ENCODE measurements at regions not wholly inside any gene's neighbourhood (a gene's known extent, or its start where the extent isn't known, plus 50 kb on each side); places are given as distances from the start of the nearest gene placed in this dataset.

DNA sequence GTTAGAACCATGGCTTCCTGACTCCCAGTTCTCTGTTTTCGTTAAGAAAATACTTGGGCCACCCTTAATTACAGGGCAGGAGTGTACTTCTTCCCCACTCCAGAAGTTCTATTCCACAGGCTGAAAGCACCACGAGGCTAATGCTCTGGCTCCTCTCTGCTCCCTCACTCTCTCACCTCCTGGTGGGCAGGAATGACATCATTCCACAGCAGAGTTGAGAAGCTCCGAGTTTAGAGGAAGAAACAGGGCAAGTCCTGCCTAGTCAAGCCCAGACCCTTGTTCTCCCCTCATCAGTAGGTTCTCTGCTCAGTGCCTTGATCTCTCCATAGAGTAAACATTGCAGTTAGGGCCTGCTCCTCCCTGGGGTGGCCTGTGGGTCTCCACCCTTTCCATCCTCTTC, 343.8 kb upstream of the CLNK start:
- WGBS: 44% methylated on average over 3 of the region's 3 CpGs
- TF ChIP-seq GABPA (IDR thresholded peaks at IDR 0.05 in 1 of 2, conservative IDR thresholded peaks at IDR 0.05 in 1 of 2) (no peak), RXRA (IDR thresholded peaks at IDR 0.05) (no peak)
- TF ChIP-seq, protein P1, sequence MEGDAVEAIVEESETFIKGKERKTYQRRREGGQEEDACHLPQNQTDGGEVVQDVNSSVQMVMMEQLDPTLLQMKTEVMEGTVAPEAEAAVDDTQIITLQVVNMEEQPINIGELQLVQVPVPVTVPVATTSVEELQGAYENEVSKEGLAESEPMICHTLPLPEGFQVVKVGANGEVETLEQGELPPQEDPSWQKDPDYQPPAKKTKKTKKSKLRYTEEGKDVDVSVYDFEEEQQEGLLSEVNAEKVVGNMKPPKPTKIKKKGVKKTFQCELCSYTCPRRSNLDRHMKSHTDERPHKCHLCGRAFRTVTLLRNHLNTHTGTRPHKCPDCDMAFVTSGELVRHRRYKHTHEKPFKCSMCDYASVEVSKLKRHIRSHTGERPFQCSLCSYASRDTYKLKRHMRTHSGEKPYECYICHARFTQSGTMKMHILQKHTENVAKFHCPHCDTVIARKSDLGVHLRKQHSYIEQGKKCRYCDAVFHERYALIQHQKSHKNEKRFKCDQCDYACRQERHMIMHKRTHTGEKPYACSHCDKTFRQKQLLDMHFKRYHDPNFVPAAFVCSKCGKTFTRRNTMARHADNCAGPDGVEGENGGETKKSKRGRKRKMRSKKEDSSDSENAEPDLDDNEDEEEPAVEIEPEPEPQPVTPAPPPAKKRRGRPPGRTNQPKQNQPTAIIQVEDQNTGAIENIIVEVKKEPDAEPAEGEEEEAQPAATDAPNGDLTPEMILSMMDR (IDR thresholded peaks at IDR 0.05; ENCODE audit: low read depth, low read length, missing input control): no peak
- TF ChIP-seq, protein P2, sequence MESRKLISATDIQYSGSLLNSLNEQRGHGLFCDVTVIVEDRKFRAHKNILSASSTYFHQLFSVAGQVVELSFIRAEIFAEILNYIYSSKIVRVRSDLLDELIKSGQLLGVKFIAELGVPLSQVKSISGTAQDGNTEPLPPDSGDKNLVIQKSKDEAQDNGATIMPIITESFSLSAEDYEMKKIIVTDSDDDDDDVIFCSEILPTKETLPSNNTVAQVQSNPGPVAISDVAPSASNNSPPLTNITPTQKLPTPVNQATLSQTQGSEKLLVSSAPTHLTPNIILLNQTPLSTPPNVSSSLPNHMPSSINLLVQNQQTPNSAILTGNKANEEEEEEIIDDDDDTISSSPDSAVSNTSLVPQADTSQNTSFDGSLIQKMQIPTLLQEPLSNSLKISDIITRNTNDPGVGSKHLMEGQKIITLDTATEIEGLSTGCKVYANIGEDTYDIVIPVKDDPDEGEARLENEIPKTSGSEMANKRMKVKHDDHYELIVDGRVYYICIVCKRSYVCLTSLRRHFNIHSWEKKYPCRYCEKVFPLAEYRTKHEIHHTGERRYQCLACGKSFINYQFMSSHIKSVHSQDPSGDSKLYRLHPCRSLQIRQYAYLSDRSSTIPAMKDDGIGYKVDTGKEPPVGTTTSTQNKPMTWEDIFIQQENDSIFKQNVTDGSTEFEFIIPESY (IDR thresholded peaks at IDR 0.05): no peak

DNA sequence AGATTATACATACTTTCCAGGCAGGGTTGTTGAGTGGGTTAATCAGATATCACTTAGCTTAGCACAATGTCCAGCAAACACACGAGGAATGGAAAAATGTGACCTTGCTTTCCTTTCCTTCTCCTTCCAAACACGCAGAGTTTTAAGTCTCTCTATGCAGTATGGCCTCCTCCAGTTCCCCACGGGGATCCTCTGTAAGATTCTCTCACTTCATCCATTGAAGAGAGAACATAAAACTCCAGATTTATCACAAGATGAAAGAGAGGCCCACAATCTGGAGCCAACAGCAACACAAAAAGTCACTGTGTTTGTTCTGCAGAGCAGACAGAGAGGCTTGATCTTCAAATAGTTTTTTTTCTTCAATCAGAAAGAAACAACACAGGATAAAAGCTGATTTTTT, 336.8 kb upstream of the CLNK start:
- TF ChIP-seq GABPA (IDR thresholded peaks at IDR 0.05 in 1 of 2, conservative IDR thresholded peaks at IDR 0.05 in 1 of 2) (no peak), FOXA1 (IDR thresholded peaks at IDR 0.05) (no peak), HNF4G (IDR thresholded peaks at IDR 0.05) (no peak), JUND (IDR thresholded peaks at IDR 0.05) (no peak), YY1 (IDR thresholded peaks at IDR 0.05) (no peak), RAD21 (IDR thresholded peaks at IDR 0.05) (no peak), SP1 (IDR thresholded peaks at IDR 0.05) (no peak), FOXA2 (IDR thresholded peaks at IDR 0.05) (no peak), HNF4A (conservative IDR thresholded peaks at IDR 0.05) (no peak), EGR1 (IDR thresholded peaks at IDR 0.05; ENCODE audit: low read depth in 2 of 2) (no peak), NR2F2 (IDR thresholded peaks at IDR 0.05) (no peak)
- TF ChIP-seq, protein P1 (IDR thresholded peaks at IDR 0.05; ENCODE audit: low read depth, low read length, missing input control): no peak
- TF ChIP-seq, protein P3, sequence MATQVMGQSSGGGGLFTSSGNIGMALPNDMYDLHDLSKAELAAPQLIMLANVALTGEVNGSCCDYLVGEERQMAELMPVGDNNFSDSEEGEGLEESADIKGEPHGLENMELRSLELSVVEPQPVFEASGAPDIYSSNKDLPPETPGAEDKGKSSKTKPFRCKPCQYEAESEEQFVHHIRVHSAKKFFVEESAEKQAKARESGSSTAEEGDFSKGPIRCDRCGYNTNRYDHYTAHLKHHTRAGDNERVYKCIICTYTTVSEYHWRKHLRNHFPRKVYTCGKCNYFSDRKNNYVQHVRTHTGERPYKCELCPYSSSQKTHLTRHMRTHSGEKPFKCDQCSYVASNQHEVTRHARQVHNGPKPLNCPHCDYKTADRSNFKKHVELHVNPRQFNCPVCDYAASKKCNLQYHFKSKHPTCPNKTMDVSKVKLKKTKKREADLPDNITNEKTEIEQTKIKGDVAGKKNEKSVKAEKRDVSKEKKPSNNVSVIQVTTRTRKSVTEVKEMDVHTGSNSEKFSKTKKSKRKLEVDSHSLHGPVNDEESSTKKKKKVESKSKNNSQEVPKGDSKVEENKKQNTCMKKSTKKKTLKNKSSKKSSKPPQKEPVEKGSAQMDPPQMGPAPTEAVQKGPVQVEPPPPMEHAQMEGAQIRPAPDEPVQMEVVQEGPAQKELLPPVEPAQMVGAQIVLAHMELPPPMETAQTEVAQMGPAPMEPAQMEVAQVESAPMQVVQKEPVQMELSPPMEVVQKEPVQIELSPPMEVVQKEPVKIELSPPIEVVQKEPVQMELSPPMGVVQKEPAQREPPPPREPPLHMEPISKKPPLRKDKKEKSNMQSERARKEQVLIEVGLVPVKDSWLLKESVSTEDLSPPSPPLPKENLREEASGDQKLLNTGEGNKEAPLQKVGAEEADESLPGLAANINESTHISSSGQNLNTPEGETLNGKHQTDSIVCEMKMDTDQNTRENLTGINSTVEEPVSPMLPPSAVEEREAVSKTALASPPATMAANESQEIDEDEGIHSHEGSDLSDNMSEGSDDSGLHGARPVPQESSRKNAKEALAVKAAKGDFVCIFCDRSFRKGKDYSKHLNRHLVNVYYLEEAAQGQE (IDR thresholded peaks at IDR 0.05): no peak
- TF ChIP-seq, protein P4, sequence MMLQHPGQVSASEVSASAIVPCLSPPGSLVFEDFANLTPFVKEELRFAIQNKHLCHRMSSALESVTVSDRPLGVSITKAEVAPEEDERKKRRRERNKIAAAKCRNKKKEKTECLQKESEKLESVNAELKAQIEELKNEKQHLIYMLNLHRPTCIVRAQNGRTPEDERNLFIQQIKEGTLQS (IDR thresholded peaks at IDR 0.05): no peak
- TF ChIP-seq, protein P2 (IDR thresholded peaks at IDR 0.05): no peak
- no peak overlapping the region for H3K4me3 ChIP-seq (ENCODE audit: low read depth in 1 of 3, low read length in 3 of 3)
- DNase-seq (ENCODE audit: low spot score): no peak
- H3K36me3 ChIP-seq (ENCODE audit: control insufficient read depth in 4 of 4, insufficient read depth in 3 of 4, low read depth in 1 of 4, low read length in 3 of 4): no peaks in the 10 kb centered on the region
- H3K9ac ChIP-seq (ENCODE audit: low read depth in 1 of 2, low read length in 2 of 2): no peak overlapping the region
- H3K27me3 ChIP-seq (ENCODE audit: control insufficient read depth in 4 of 4, insufficient read depth in 4 of 4, low read length in 3 of 4): peaks cover 0 to 4% (median 0%) of the 10 kb centered on the region in 4 donors
- no peak overlapping the region for H3K27ac ChIP-seq (ENCODE audit: low read depth in 1 of 2, low read length in 2 of 2)
- 47% methylated on average over 3 of the region's 3 CpGs for WGBS
- no peaks in the 10 kb centered on the region for H3K4me1 ChIP-seq (ENCODE audit: control insufficient read depth in 4 of 4, insufficient read depth in 4 of 4, low read length in 3 of 4)
- peaks cover 0 to 2% (median 0%) of the 10 kb centered on the region in 4 donors for H3K9me3 ChIP-seq (ENCODE audit: control insufficient read depth in 4 of 4, low read length in 3 of 4)

More for the DNA sequence above, 343.8 kb upstream of the CLNK start:
- no peak for DNase-seq (ENCODE audit: low spot score)
- Histone ChIP-seq H3K4me3 (ENCODE audit: low read depth in 1 of 3, low read length in 3 of 3) (no peak overlapping the region), H3K9ac (ENCODE audit: low read depth in 1 of 2, low read length in 2 of 2) (no peak overlapping the region), H3K36me3 (ENCODE audit: control insufficient read depth in 4 of 4, insufficient read depth in 3 of 4, low read depth in 1 of 4, low read length in 3 of 4) (no peaks in the 10 kb centered on the region), H3K9me3 (ENCODE audit: control insufficient read depth in 4 of 4, low read length in 3 of 4) (peaks cover 0 to 2% (median 0%) of the 10 kb centered on the region in 4 donors), H3K27ac (ENCODE audit: low read depth in 1 of 2, low read length in 2 of 2) (no peak overlapping the region), H3K27me3 (ENCODE audit: control insufficient read depth in 4 of 4, insufficient read depth in 4 of 4, low read length in 3 of 4) (peaks cover 0 to 4% (median 0%) of the 10 kb centered on the region in 4 donors), H3K4me1 (ENCODE audit: control insufficient read depth in 4 of 4, insufficient read depth in 4 of 4, low read length in 3 of 4) (no peaks in the 10 kb centered on the region)

All from liver (tissue), 8 donors.